Brain microvascular endothelial cell (primary cell): ENCODE measurements at regions not wholly inside any gene's neighbourhood (a gene's known extent, or its start where the extent isn't known, plus 50 kb on each side); places are given as distances from the start of the nearest gene placed in this dataset.

Experiments used
- DNase-seq: peaks from one replicate; pipeline ENCODE4 v3.0.0-alpha.2; 2020
- H3K27ac ChIP-seq: fragments of 250-450 bp; sonication (Bioruptor Pico); 2 replicates; pipeline ENCODE4 v1.5.1; 2020; ENCODE audit warnings: mild to moderate bottlenecking, moderate library complexity
- H3K27me3 ChIP-seq: fragments of 250-450 bp; sonication (Bioruptor Pico); replicated peaks from 2 replicates; pipeline ENCODE4 v1.5.1; 2020; ENCODE audit warnings: mild to moderate bottlenecking
- H3K36me3 ChIP-seq: fragments of 250-450 bp; sonication (Bioruptor Pico); replicated peaks from 2 replicates; pipeline ENCODE4 v1.5.1; 2020; ENCODE audit warnings: mild to moderate bottlenecking
- H3K4me3 ChIP-seq: 2 replicates; pipeline ENCODE4 v1.5.1; 2011; ENCODE audit warnings: low read depth, mild to moderate bottlenecking, control low read depth, low read length, moderate library complexity
- CTCF ChIP-seq: IDR thresholded peaks from 2 replicates; pipeline ENCODE4 v1.5.1; 2011; ENCODE audit warnings: low read depth, mild to moderate bottlenecking, moderate library complexity, low read length, control low read depth, inconsistent platforms; ENCODE audit errors: missing control alignments
- in situ Hi-C: cut with HindIII; loops from 2 replicates; pipeline ENCODE4 v1.10.0; 2017; ENCODE audit warnings: low sequenced_read_pairs, low pct_ligation_motif_present

- DNase-seq = no peak
- no peak for TF ChIP-seq CTCF
- Histone ChIP-seq H3K4me3 (no peak overlapping the region), H3K36me3 (no peaks in the 10 kb centered on the region), H3K27me3 (no peaks in the 10 kb centered on the region), H3K27ac (no peak overlapping the region)
- in situ Hi-C loops = no loop called here
These were observed 1154.9 kb upstream of the PCDH7 start for GRCh38 chr4:29565256-29565655.

- Histone ChIP-seq H3K27me3 (no peaks in the 10 kb centered on the region), H3K4me3 (no peak overlapping the region), H3K36me3 (no peaks in the 10 kb centered on the region), H3K27ac (no peak overlapping the region)
- DNase-seq = no peak
- TF ChIP-seq CTCF = no peak
- in situ Hi-C loops = no loop called here
These were observed 1153.8 kb upstream of the PCDH7 start for GRCh38 chr4:29566371-29566770.

- Histone ChIP-seq H3K27me3 (no peaks in the 10 kb centered on the region), H3K27ac (no peak overlapping the region), H3K4me3 (no peak overlapping the region), H3K36me3 (no peaks in the 10 kb centered on the region)
- TF ChIP-seq CTCF = no peak
- DNase-seq = no peak
- in situ Hi-C loops = no loop called here
These were observed 1148.8 kb upstream of the PCDH7 start for GRCh38 chr4:29571322-29571721.

- H3K36me3 ChIP-seq = no peaks in the 10 kb centered on the region
- no peak for DNase-seq
- H3K4me3 ChIP-seq = no peak overlapping the region
- in situ Hi-C loops = no loop called here
- H3K27me3 ChIP-seq = no peaks in the 10 kb centered on the region
- TF ChIP-seq CTCF = no peak
- no peak overlapping the region for H3K27ac ChIP-seq
These were observed 1141.8 kb upstream of the PCDH7 start for GRCh38 chr4:29578329-29578728.

- H3K4me3 ChIP-seq = no peak overlapping the region
- no peak for TF ChIP-seq CTCF
- no peak for DNase-seq
- in situ Hi-C loops = no loop called here
- H3K27me3 ChIP-seq = no peaks in the 10 kb centered on the region
- H3K27ac ChIP-seq = no peak overlapping the region
- no peaks in the 10 kb centered on the region for H3K36me3 ChIP-seq
These were observed 1138.7 kb upstream of the PCDH7 start for GRCh38 chr4:29581457-29581856.

- Histone ChIP-seq H3K4me3 (no peak overlapping the region), H3K27me3 (no peaks in the 10 kb centered on the region), H3K36me3 (no peaks in the 10 kb centered on the region), H3K27ac (no peak overlapping the region)
- no peak for TF ChIP-seq CTCF
- DNase-seq = no peak
- in situ Hi-C loops = no loop called here
These were observed 1131.6 kb upstream of the PCDH7 start for GRCh38 chr4:29588617-29589016.
